ENCODE measurements at regions not wholly inside any gene's neighbourhood (a gene's known extent, or its start where the extent isn't known, plus 50 kb on each side); places are given as distances from the start of the nearest gene placed in this dataset.

DNA sequence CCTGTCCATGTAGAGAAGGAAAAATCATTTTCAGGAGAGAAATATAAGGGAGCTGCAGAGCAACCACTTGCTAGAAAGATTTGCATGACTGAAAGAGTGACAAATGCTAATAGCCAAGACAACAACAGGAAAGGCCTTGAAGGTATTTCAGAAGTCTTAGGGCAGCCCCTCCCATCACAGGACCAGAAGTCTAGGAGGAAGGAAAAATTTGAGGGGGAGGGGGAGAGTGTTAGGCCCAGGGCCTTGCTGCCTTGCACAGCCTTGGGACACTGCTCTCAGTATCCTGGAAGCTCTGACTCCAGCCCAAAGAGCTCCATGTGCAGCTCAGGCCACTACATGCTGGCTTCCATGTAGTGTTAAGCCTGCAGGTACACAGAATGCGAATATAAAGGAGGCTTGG, 266.9 kb downstream of the GLI2 start:
- TF ChIP-seq, protein P1, sequence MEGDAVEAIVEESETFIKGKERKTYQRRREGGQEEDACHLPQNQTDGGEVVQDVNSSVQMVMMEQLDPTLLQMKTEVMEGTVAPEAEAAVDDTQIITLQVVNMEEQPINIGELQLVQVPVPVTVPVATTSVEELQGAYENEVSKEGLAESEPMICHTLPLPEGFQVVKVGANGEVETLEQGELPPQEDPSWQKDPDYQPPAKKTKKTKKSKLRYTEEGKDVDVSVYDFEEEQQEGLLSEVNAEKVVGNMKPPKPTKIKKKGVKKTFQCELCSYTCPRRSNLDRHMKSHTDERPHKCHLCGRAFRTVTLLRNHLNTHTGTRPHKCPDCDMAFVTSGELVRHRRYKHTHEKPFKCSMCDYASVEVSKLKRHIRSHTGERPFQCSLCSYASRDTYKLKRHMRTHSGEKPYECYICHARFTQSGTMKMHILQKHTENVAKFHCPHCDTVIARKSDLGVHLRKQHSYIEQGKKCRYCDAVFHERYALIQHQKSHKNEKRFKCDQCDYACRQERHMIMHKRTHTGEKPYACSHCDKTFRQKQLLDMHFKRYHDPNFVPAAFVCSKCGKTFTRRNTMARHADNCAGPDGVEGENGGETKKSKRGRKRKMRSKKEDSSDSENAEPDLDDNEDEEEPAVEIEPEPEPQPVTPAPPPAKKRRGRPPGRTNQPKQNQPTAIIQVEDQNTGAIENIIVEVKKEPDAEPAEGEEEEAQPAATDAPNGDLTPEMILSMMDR (IDR thresholded peaks at IDR 0.05) = no peak
- no peak for TF ChIP-seq EP300 (IDR thresholded peaks at IDR 0.05)

All from ovary (tissue), 3 donors.